Neural crest cell (in vitro differentiated cells): ENCODE measurements at regions not wholly inside any gene's neighbourhood (a gene's known extent, or its start where the extent isn't known, plus 50 kb on each side); places are given as distances from the start of the nearest gene placed in this dataset.
"Not testable (repeated sequence)": the region's sequence is repeated elsewhere in the genome, so short reads cannot be mapped to it uniquely, and the experiment has no call there.

ENCODE experiments used
- DNase-seq: peaks from one replicate; pipeline ENCODE4 v3.0.0; 2021; ENCODE audit warnings: low read depth, mixed read lengths, low spot score
- H3K27ac Mint-ChIP-seq: one replicate; pipeline ENCODE4 v1.8.0; 2021; ENCODE audit warnings: mild to moderate bottlenecking, mixed read lengths; ENCODE audit not compliant: unreplicated experiment
- H3K27me3 Mint-ChIP-seq: 2 replicates; pipeline ENCODE4 v1.8.0; 2021; ENCODE audit warnings: low read depth, mild to moderate bottlenecking, mixed read lengths
- H3K36me3 Mint-ChIP-seq: 2 replicates; pipeline ENCODE4 v1.8.0; 2021; ENCODE audit warnings: low read depth, mild to moderate bottlenecking, mixed read lengths
- H3K4me1 Mint-ChIP-seq: 2 replicates; pipeline ENCODE4 v1.8.0; 2021; ENCODE audit warnings: mixed read lengths
- H3K4me3 Mint-ChIP-seq: one replicate; pipeline ENCODE4 v1.8.0; 2021; ENCODE audit warnings: mild to moderate bottlenecking, mixed read lengths
- H3K9me3 Mint-ChIP-seq: 2 replicates; pipeline ENCODE4 v1.8.0; 2021; ENCODE audit warnings: mixed read lengths
- CTCF ChIP-seq: fragments of 200-600 bp; sonication (generic); conservative IDR thresholded peaks from 2 replicates; pipeline ENCODE4 v1.5.0; 2021; ENCODE audit warnings: antibody characterized with exemption, mild to moderate bottlenecking

GRCh38 chr15:20284891-20285535 is 256.6 kb downstream of the GOLGA6L6 start:
- DNase-seq, H3K4me3 Mint-ChIP-seq, H3K27me3 Mint-ChIP-seq, H3K9me3 Mint-ChIP-seq, H3K36me3 Mint-ChIP-seq, H3K27ac Mint-ChIP-seq, H3K4me1 Mint-ChIP-seq: not testable (repeated sequence)

- not testable (repeated sequence) for H3K27ac Mint-ChIP-seq, H3K4me3 Mint-ChIP-seq, H3K9me3 Mint-ChIP-seq, DNase-seq, H3K36me3 Mint-ChIP-seq, H3K4me1 Mint-ChIP-seq, H3K27me3 Mint-ChIP-seq
Observed at GRCh38 chr15:20283651-20284050, 257.9 kb downstream of the GOLGA6L6 start.

GRCh38 chr15:20282491-20282943 is 259.1 kb downstream of the GOLGA6L6 start:
- not testable (repeated sequence) for H3K36me3 Mint-ChIP-seq, H3K27ac Mint-ChIP-seq, H3K4me1 Mint-ChIP-seq, H3K27me3 Mint-ChIP-seq, H3K4me3 Mint-ChIP-seq, DNase-seq, H3K9me3 Mint-ChIP-seq

GRCh38 chr15:20281567-20282275 is 259.9 kb downstream of the GOLGA6L6 start:
- not testable (repeated sequence) for DNase-seq, H3K27ac Mint-ChIP-seq, H3K4me1 Mint-ChIP-seq, H3K9me3 Mint-ChIP-seq, H3K27me3 Mint-ChIP-seq, H3K4me3 Mint-ChIP-seq, H3K36me3 Mint-ChIP-seq

- H3K9me3 Mint-ChIP-seq = no peaks in the 10 kb centered on the region
- H3K27ac Mint-ChIP-seq = no peak overlapping the region
- no peak overlapping the region for H3K4me3 Mint-ChIP-seq
- no peaks in the 10 kb centered on the region for H3K36me3 Mint-ChIP-seq
- no peaks in the 10 kb centered on the region for H3K27me3 Mint-ChIP-seq
- TF ChIP-seq CTCF = no peak
- DNase-seq = no peak
- no peaks in the 10 kb centered on the region for H3K4me1 Mint-ChIP-seq
Observed at GRCh38 chr15:20280933-20281463, 260.6 kb downstream of the GOLGA6L6 start.

GRCh38 chr15:20280141-20280932 is 261.3 kb downstream of the GOLGA6L6 start:
- not testable (repeated sequence) for H3K4me1 Mint-ChIP-seq, DNase-seq, H3K36me3 Mint-ChIP-seq, H3K27me3 Mint-ChIP-seq, H3K9me3 Mint-ChIP-seq, H3K4me3 Mint-ChIP-seq, H3K27ac Mint-ChIP-seq

- H3K4me3 Mint-ChIP-seq, H3K27me3 Mint-ChIP-seq, DNase-seq, H3K9me3 Mint-ChIP-seq, H3K36me3 Mint-ChIP-seq, H3K27ac Mint-ChIP-seq, H3K4me1 Mint-ChIP-seq: not testable (repeated sequence)
Observed at GRCh38 chr15:20279056-20279455, 262.5 kb downstream of the GOLGA6L6 start.

GRCh38 chr15:20278376-20278775 is 263.2 kb downstream of the GOLGA6L6 start:
- H3K9me3 Mint-ChIP-seq = not testable (repeated sequence)

GRCh38 chr15:20277451-20277850 is 264.1 kb downstream of the GOLGA6L6 start:
- not testable (repeated sequence) for DNase-seq, H3K4me3 Mint-ChIP-seq, H3K4me1 Mint-ChIP-seq, H3K27me3 Mint-ChIP-seq, H3K9me3 Mint-ChIP-seq, H3K27ac Mint-ChIP-seq, H3K36me3 Mint-ChIP-seq

More at GRCh38 chr15:20278376-20278775, 263.2 kb downstream of the GOLGA6L6 start:
- not testable (repeated sequence) for H3K4me1 Mint-ChIP-seq, H3K36me3 Mint-ChIP-seq, DNase-seq, H3K27ac Mint-ChIP-seq, H3K27me3 Mint-ChIP-seq, H3K4me3 Mint-ChIP-seq

- DNase-seq, H3K36me3 Mint-ChIP-seq, H3K4me3 Mint-ChIP-seq, H3K9me3 Mint-ChIP-seq, H3K27ac Mint-ChIP-seq, H3K27me3 Mint-ChIP-seq, H3K4me1 Mint-ChIP-seq: not testable (repeated sequence)
Observed at GRCh38 chr15:20276312-20277114, 265.1 kb downstream of the GOLGA6L6 start.

- not testable (repeated sequence) for H3K27me3 Mint-ChIP-seq, H3K4me1 Mint-ChIP-seq, H3K27ac Mint-ChIP-seq, H3K9me3 Mint-ChIP-seq, DNase-seq, H3K36me3 Mint-ChIP-seq, H3K4me3 Mint-ChIP-seq
Observed at GRCh38 chr15:20275373-20275967, 266.1 kb downstream of the GOLGA6L6 start.
